SU-DHL-6 (cell line): ENCODE measurements at regions not wholly inside any gene's neighbourhood (a gene's known extent, or its start where the extent isn't known, plus 50 kb on each side); places are given as distances from the start of the nearest gene placed in this dataset.

ENCODE experiments used
- CTCF ChIP-seq: fragments of 200-600 bp; sonication (generic); IDR thresholded peaks from one replicate; pipeline ENCODE4 v1.5.1; 2017; ENCODE audit warnings: antibody characterized with exemption, mild to moderate bottlenecking, low read length, moderate library complexity; ENCODE audit not compliant: insufficient read depth, poor library complexity, severe bottlenecking
- EZH2phosphoT487 ChIP-seq: fragments of 200-600 bp; sonication (generic), shearing (Covaris generic); conservative IDR thresholded peaks from 2 replicates; pipeline ENCODE4 v1.6.1; 2018; ENCODE audit warnings: mild to moderate bottlenecking, antibody characterized with exemption, low read length, moderate library complexity, mixed read lengths

GRCh38 chr1:104266612-104267011 is 516.9 kb downstream of the AMY1C start:
- TF ChIP-seq CTCF (no peak), EZH2phosphoT487 (no peak)
